ENCODE measurements at regions not wholly inside any gene's neighbourhood (a gene's known extent, or its start where the extent isn't known, plus 50 kb on each side); places are given as distances from the start of the nearest gene placed in this dataset.
A peak's percentile ranks its signal among the peaks of the same experiment; 100 is the strongest.

GRCh38 chr3:41141433-41142167 is 57.7 kb upstream of the CTNNB1 start:
- ATAC-seq (ENCODE audit: insufficient read depth, low FRiP score), result no peak
- WGBS, 2 donors, result 84 to 89% methylated on average over 7 of the region's 7 CpGs

GRCh38 chr3:41143421-41144031 is 55.8 kb upstream of the CTNNB1 start:
- Histone ChIP-seq H3K9ac (ENCODE audit: insufficient read depth in 1 of 2, low read length in 2 of 2) (no peak overlapping the region), H3K27me3 (ENCODE audit: control insufficient read depth in 3 of 3, insufficient read depth in 3 of 3, low read length in 2 of 3) (no peaks in the 10 kb centered on the region), H3K4me1 (ENCODE audit: control insufficient read depth in 5 of 5, insufficient read depth in 5 of 5, low read length in 5 of 5) (peaks cover 0 to under 1% (median 0%) of the 10 kb centered on the region in 5 donors), H3K4me3 (no peak overlapping the region), H3K36me3 (ENCODE audit: control insufficient read depth in 4 of 4, insufficient read depth in 4 of 4, low read length in 4 of 4) (no peaks in the 10 kb centered on the region), H3K9me3 (ENCODE audit: control insufficient read depth in 4 of 4, insufficient read depth in 3 of 4, low read length in 3 of 4) (peaks cover 0 to 6% (median 1%) of the 10 kb centered on the region in 4 donors), H3K27ac (ENCODE audit: low read depth in 1 of 2, low read length in 1 of 2) (no peak overlapping the region)
- 61 to 71% methylated on average over 3 of the region's 3 CpGs for WGBS, 2 donors
- DNase-seq (peak in 1 of 3 donors; percentile 13), ATAC-seq (ENCODE audit: insufficient read depth, low FRiP score) (no peak)
- no peak for TF ChIP-seq CTCF (IDR thresholded peaks at IDR 0.05; ENCODE audit: control extremely low read depth, extremely low read depth)

More at GRCh38 chr3:41141433-41142167, 57.7 kb upstream of the CTNNB1 start:
- no peak overlapping the region for H3K27ac ChIP-seq (ENCODE audit: low read depth in 1 of 2, low read length in 1 of 2)
- peaks cover 0 to 6% (median 0%) of the 10 kb centered on the region in 4 donors for H3K9me3 ChIP-seq (ENCODE audit: control insufficient read depth in 4 of 4, insufficient read depth in 3 of 4, low read length in 3 of 4)
- no peaks in the 10 kb centered on the region for H3K27me3 ChIP-seq (ENCODE audit: control insufficient read depth in 3 of 3, insufficient read depth in 3 of 3, low read length in 2 of 3)
- no peak overlapping the region for H3K4me3 ChIP-seq
- H3K4me1 ChIP-seq (ENCODE audit: control insufficient read depth in 5 of 5, insufficient read depth in 5 of 5, low read length in 5 of 5), result peaks cover 0 to 3% (median 0%) of the 10 kb centered on the region in 5 donors
- H3K36me3 ChIP-seq (ENCODE audit: control insufficient read depth in 4 of 4, insufficient read depth in 4 of 4, low read length in 4 of 4), result no peaks in the 10 kb centered on the region
- no peak for TF ChIP-seq CTCF (IDR thresholded peaks at IDR 0.05; ENCODE audit: control extremely low read depth, extremely low read depth)
- H3K9ac ChIP-seq (ENCODE audit: insufficient read depth in 1 of 2, low read length in 2 of 2), result no peak overlapping the region
- no peak for DNase-seq

GRCh38 chr3:41144631-41145030 is 54.7 kb upstream of the CTNNB1 start:
- ATAC-seq (ENCODE audit: insufficient read depth, low FRiP score) (no peak), DNase-seq (no peak)
- TF ChIP-seq CTCF (IDR thresholded peaks at IDR 0.05; ENCODE audit: control extremely low read depth, extremely low read depth), result no peak

More at GRCh38 chr3:41144631-41145030, 54.7 kb upstream of the CTNNB1 start:
- Histone ChIP-seq H3K27ac (ENCODE audit: low read depth in 1 of 2, low read length in 1 of 2) (no peak overlapping the region), H3K4me1 (ENCODE audit: control insufficient read depth in 5 of 5, insufficient read depth in 5 of 5, low read length in 5 of 5) (no peaks in the 10 kb centered on the region), H3K36me3 (ENCODE audit: control insufficient read depth in 4 of 4, insufficient read depth in 4 of 4, low read length in 4 of 4) (no peaks in the 10 kb centered on the region), H3K9me3 (ENCODE audit: control insufficient read depth in 4 of 4, insufficient read depth in 3 of 4, low read length in 3 of 4) (peaks cover 0 to 6% (median 1%) of the 10 kb centered on the region in 4 donors), H3K27me3 (ENCODE audit: control insufficient read depth in 3 of 3, insufficient read depth in 3 of 3, low read length in 2 of 3) (no peaks in the 10 kb centered on the region), H3K4me3 (no peak overlapping the region), H3K9ac (ENCODE audit: insufficient read depth in 1 of 2, low read length in 2 of 2) (no peak overlapping the region)
- 85 to 100% methylated on average over 1 of the region's 1 CpG for WGBS, 2 donors

All from lung (tissue), 11 donors.